Neural cell (in vitro differentiated cells): ENCODE measurements at regions not wholly inside any gene's neighbourhood (a gene's known extent, or its start where the extent isn't known, plus 50 kb on each side); places are given as distances from the start of the nearest gene placed in this dataset.

Source experiments
- H2AFZ ChIP-seq: fragments of 200-600, 300-800 bp; sonication (generic), shearing (Covaris generic); 2 replicates; pipeline ENCODE4 v1.6.0; 2014; ENCODE audit warnings: low read depth, mild to moderate bottlenecking, antibody characterized with exemption, low read length, moderate library complexity
- H3F3A ChIP-seq: fragments of 200-600 bp; shearing (Covaris generic); 2 replicates; pipeline ENCODE4 v1.6.1; 2016; ENCODE audit warnings: mild to moderate bottlenecking, moderate library complexity, mixed read lengths, antibody characterized with exemption, low read length; ENCODE audit not compliant: insufficient read depth, poor library complexity, severe bottlenecking
- H3K27ac ChIP-seq: fragments of 200-600, 300-800 bp; sonication (generic), shearing (Covaris generic); 2 replicates; pipeline ENCODE4 v1.5.1; 2014; ENCODE audit warnings: mild to moderate bottlenecking, low read length, moderate library complexity
- H3K27me3 ChIP-seq: fragments of 300-800, 200-600 bp; sonication (generic), shearing (Covaris generic); 2 replicates; pipeline ENCODE4 v1.6.0; 2014; ENCODE audit warnings: mild to moderate bottlenecking, low read depth, low read length, moderate library complexity; ENCODE audit not compliant: insufficient read depth
- H3K36me3 ChIP-seq: fragments of 300-800, 200-600 bp; sonication (generic), shearing (Covaris generic); 2 replicates; pipeline ENCODE4 v1.5.1; 2014; ENCODE audit warnings: mild to moderate bottlenecking, antibody characterized with exemption, low read length, moderate library complexity; ENCODE audit not compliant: insufficient read depth
- H3K4me2 ChIP-seq: fragments of 300-800, 200-600 bp; sonication (generic), shearing (Covaris generic); 2 replicates; pipeline ENCODE4 v1.6.0; 2014; ENCODE audit warnings: mild to moderate bottlenecking, low read length
- H3K4me3 ChIP-seq: fragments of 300-800, 200-600 bp; sonication (generic), shearing (Covaris generic); 2 replicates; pipeline ENCODE4 v1.5.1; 2014; ENCODE audit warnings: mild to moderate bottlenecking, low read length, moderate library complexity
- H3K79me2 ChIP-seq: fragments of 200-600 bp; shearing (Covaris generic); replicated peaks from 2 replicates; pipeline ENCODE4 v1.6.0; 2014; ENCODE audit warnings: mild to moderate bottlenecking, low read length, moderate library complexity; ENCODE audit not compliant: insufficient read depth
- H3K9ac ChIP-seq: fragments of 300-800, 200-600 bp; sonication (generic), shearing (Covaris generic); 2 replicates; pipeline ENCODE4 v1.6.1; 2016; ENCODE audit warnings: mild to moderate bottlenecking, low read length, mixed read lengths
- H3K9me2 ChIP-seq: fragments of 200-600 bp; shearing (Covaris generic); 2 replicates; pipeline ENCODE4 v1.6.1; 2016; ENCODE audit warnings: mild to moderate bottlenecking, low read length, mixed read lengths; ENCODE audit not compliant: insufficient read depth
- H3K9me3 ChIP-seq: fragments of 200-600, 300-800 bp; sonication (generic), shearing (Covaris generic); 2 replicates; pipeline ENCODE4 v1.6.1; 2016; ENCODE audit warnings: mild to moderate bottlenecking, mixed run types, low read length, moderate library complexity, mixed read lengths
- H4K20me1 ChIP-seq: fragments of 200-600 bp; shearing (Covaris generic); 2 replicates; pipeline ENCODE4 v1.6.1; 2016; ENCODE audit warnings: mild to moderate bottlenecking, mixed run types; ENCODE audit not compliant: insufficient read depth
- EP300 ChIP-seq: fragments of 450-650 bp; conservative IDR thresholded peaks from 2 replicates; pipeline ENCODE4 v1.6.1; 2014; ENCODE audit warnings: antibody characterized with exemption, mild to moderate bottlenecking, moderate library complexity; ENCODE audit not compliant: poor library complexity, severe bottlenecking
- EZH2 ChIP-seq: fragments of 200-600, 300-800 bp; shearing (Covaris generic), sonication (generic); IDR thresholded peaks from 2 replicates; pipeline ENCODE4 v1.6.1; 2014; ENCODE audit warnings: antibody characterized with exemption, low read length, borderline replicate concordance, mild to moderate bottlenecking; ENCODE audit not compliant: insufficient read depth, poor library complexity, severe bottlenecking
- MXI1 ChIP-seq: fragments of 450-650 bp; conservative IDR thresholded peaks from 2 replicates; pipeline ENCODE4 v1.6.1; 2014; ENCODE audit warnings: antibody characterized with exemption, mild to moderate bottlenecking; ENCODE audit not compliant: poor library complexity, severe bottlenecking
- POLR2AphosphoS5 ChIP-seq: IDR thresholded peaks from 2 replicates; pipeline ENCODE4 v1.6.1; 2012
- RAD21 ChIP-seq: fragments of 450-650 bp; conservative IDR thresholded peaks from 2 replicates; pipeline ENCODE4 v1.6.1; 2014; ENCODE audit warnings: antibody characterized with exemption, mild to moderate bottlenecking, moderate library complexity
- REST ChIP-seq: IDR thresholded peaks from 2 replicates; pipeline ENCODE4 v1.6.1; 2012; ENCODE audit warnings: borderline replicate concordance
- SMC3 ChIP-seq: fragments of 450-650 bp; conservative IDR thresholded peaks from 2 replicates; pipeline ENCODE4 v1.6.1; 2014; ENCODE audit warnings: antibody characterized with exemption, mild to moderate bottlenecking, moderate library complexity; ENCODE audit not compliant: poor library complexity
- TAF1 ChIP-seq: IDR thresholded peaks from 2 replicates; pipeline ENCODE4 v1.6.1; 2012; ENCODE audit warnings: low read depth
- TF ChIP-seq, protein P1 (sequence below): fragments of 450-650 bp; IDR thresholded peaks from 2 replicates; pipeline ENCODE4 v1.5.1; 2014; ENCODE audit warnings: antibody characterized with exemption, mild to moderate bottlenecking, moderate library complexity; ENCODE audit not compliant: poor library complexity, severe bottlenecking

GRCh38 chr18:34647251-34647650, 62.8 kb upstream of the DTNA start:
- no peaks in the 10 kb centered on the region for H3K9me3 ChIP-seq
- no peak overlapping the region for H2AFZ ChIP-seq
- H3K27me3 ChIP-seq: no peaks in the 10 kb centered on the region
- H3K27ac ChIP-seq: no peak overlapping the region
- H3K9me2 ChIP-seq: no peaks in the 10 kb centered on the region
- no peaks in the 10 kb centered on the region for H3K79me2 ChIP-seq
- H3F3A ChIP-seq: no peaks in the 10 kb centered on the region
- H3K9ac ChIP-seq: no peak overlapping the region
- H3K36me3 ChIP-seq: no peaks in the 10 kb centered on the region
- no peak overlapping the region for H3K4me3 ChIP-seq
- TF ChIP-seq EP300: no peak
- no peak for TF ChIP-seq MXI1
- no peak for TF ChIP-seq EZH2
- TF ChIP-seq REST: no peak
- TF ChIP-seq, protein P1, sequence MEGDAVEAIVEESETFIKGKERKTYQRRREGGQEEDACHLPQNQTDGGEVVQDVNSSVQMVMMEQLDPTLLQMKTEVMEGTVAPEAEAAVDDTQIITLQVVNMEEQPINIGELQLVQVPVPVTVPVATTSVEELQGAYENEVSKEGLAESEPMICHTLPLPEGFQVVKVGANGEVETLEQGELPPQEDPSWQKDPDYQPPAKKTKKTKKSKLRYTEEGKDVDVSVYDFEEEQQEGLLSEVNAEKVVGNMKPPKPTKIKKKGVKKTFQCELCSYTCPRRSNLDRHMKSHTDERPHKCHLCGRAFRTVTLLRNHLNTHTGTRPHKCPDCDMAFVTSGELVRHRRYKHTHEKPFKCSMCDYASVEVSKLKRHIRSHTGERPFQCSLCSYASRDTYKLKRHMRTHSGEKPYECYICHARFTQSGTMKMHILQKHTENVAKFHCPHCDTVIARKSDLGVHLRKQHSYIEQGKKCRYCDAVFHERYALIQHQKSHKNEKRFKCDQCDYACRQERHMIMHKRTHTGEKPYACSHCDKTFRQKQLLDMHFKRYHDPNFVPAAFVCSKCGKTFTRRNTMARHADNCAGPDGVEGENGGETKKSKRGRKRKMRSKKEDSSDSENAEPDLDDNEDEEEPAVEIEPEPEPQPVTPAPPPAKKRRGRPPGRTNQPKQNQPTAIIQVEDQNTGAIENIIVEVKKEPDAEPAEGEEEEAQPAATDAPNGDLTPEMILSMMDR: no peak
- no peak for TF ChIP-seq RAD21
- no peak for TF ChIP-seq TAF1
- no peak overlapping the region for H3K4me2 ChIP-seq
- H4K20me1 ChIP-seq: no peaks in the 10 kb centered on the region

- Histone ChIP-seq H3K9me3 (no peaks in the 10 kb centered on the region), H3F3A (no peaks in the 10 kb centered on the region), H3K4me2 (no peak overlapping the region), H3K36me3 (no peaks in the 10 kb centered on the region), H4K20me1 (no peaks in the 10 kb centered on the region), H2AFZ (no peak overlapping the region), H3K9me2 (no peaks in the 10 kb centered on the region), H3K9ac (no peak overlapping the region), H3K4me3 (no peak overlapping the region), H3K27me3 (no peaks in the 10 kb centered on the region), H3K27ac (no peak overlapping the region), H3K79me2 (no peaks in the 10 kb centered on the region)
- no peak for TF ChIP-seq POLR2AphosphoS5
- no peak for TF ChIP-seq SMC3
- no peak for TF ChIP-seq RAD21
- no peak for TF ChIP-seq EZH2
- TF ChIP-seq, protein P1: no peak
- TF ChIP-seq REST: no peak
- TF ChIP-seq EP300: no peak
- TF ChIP-seq MXI1: no peak
- TF ChIP-seq TAF1: no peak
Observed at GRCh38 chr18:34648269-34648985, 61.7 kb upstream of the DTNA start.
